NCI-H1092 (cell line): ENCODE measurements at regions not wholly inside any gene's neighbourhood (a gene's known extent, or its start where the extent isn't known, plus 50 kb on each side); places are given as distances from the start of the nearest gene placed in this dataset.
"Not testable (repeated sequence)": the region's sequence is repeated elsewhere in the genome, so short reads cannot be mapped to it uniquely, and the experiment has no call there.

Experiments used
- DNase-seq: peaks from one replicate; lab custom pipeline; 2025; lab: John Stamatoyannopoulos, UW

GRCh38 chr6:85078058-85078457 is 313.7 kb upstream of the TBX18 start:
- DNase-seq, result no peak

- no peak for DNase-seq
Observed at GRCh38 chr6:85077098-85077497, 312.7 kb upstream of the TBX18 start.

GRCh38 chr6:85071845-85072244 is 307.4 kb upstream of the TBX18 start:
- DNase-seq, result not testable (repeated sequence)

GRCh38 chr6:85069577-85069976 is 305.2 kb upstream of the TBX18 start:
- no peak for DNase-seq

- no peak for DNase-seq
Observed at GRCh38 chr6:85068221-85068620, 303.8 kb upstream of the TBX18 start.

GRCh38 chr6:85066266-85066665 is 301.9 kb upstream of the TBX18 start:
- DNase-seq, result no peak

- no peak for DNase-seq
Observed at GRCh38 chr6:85065831-85066230, 301.4 kb upstream of the TBX18 start.

- DNase-seq, result no peak
Observed at GRCh38 chr6:85063611-85064010, 299.2 kb upstream of the TBX18 start.

GRCh38 chr6:85062884-85063283 is 298.5 kb upstream of the TBX18 start:
- DNase-seq, result no peak

GRCh38 chr6:85058806-85059205 is 294.4 kb upstream of the TBX18 start:
- DNase-seq, result no peak

GRCh38 chr6:85050149-85050548 is 285.8 kb upstream of the TBX18 start:
- DNase-seq, result no peak

GRCh38 chr6:85049282-85049681 is 284.9 kb upstream of the TBX18 start:
- no peak for DNase-seq

- no peak for DNase-seq
Observed at GRCh38 chr6:85047818-85048217, 283.4 kb upstream of the TBX18 start.

GRCh38 chr6:85045767-85046166 is 281.4 kb upstream of the TBX18 start:
- DNase-seq, result not testable (repeated sequence)

GRCh38 chr6:85044361-85044760 is 280.0 kb upstream of the TBX18 start:
- DNase-seq, result no peak

GRCh38 chr6:85041376-85041775 is 277.0 kb upstream of the TBX18 start:
- DNase-seq, result no peak

- DNase-seq, result no peak
Observed at GRCh38 chr6:85037221-85037620, 272.8 kb upstream of the TBX18 start.

GRCh38 chr6:85035766-85036165 is 271.4 kb upstream of the TBX18 start:
- no peak for DNase-seq

- no peak for DNase-seq
Observed at GRCh38 chr6:85033547-85033946, 269.1 kb upstream of the TBX18 start.

GRCh38 chr6:85026021-85026420 is 261.6 kb upstream of the TBX18 start:
- DNase-seq, result no peak

GRCh38 chr6:85023721-85024120 is 259.3 kb upstream of the TBX18 start:
- no peak for DNase-seq

GRCh38 chr6:85017352-85017751 is 253.0 kb upstream of the TBX18 start:
- no peak for DNase-seq

GRCh38 chr6:85016726-85017125 is 252.3 kb upstream of the TBX18 start:
- DNase-seq, result no peak

- DNase-seq, result no peak
Observed at GRCh38 chr6:85015396-85015990, 251.1 kb upstream of the TBX18 start.

- DNase-seq, result no peak
Observed at GRCh38 chr6:85010865-85011264, 246.5 kb upstream of the TBX18 start.
